Limb (tissue), 2 donors: ENCODE measurements at regions not wholly inside any gene's neighbourhood (a gene's known extent, or its start where the extent isn't known, plus 50 kb on each side); places are given as distances from the start of the nearest gene placed in this dataset.
"Not testable (repeated sequence)": the region's sequence is repeated elsewhere in the genome, so short reads cannot be mapped to it uniquely, and the experiment has no call there.

Source experiments
- DNase-seq, 2 donors: peaks; one replicate each; pipeline ENCODE4 v3.0.0-alpha.2; 2016; ENCODE audit errors: extremely low spot score in 2 of 2

GRCh38 chr13:33411312-33411711 lies 125.8 kb upstream of the STARD13 start:
- no peak for DNase-seq

GRCh38 chr13:33415822-33416221 lies 130.3 kb upstream of the STARD13 start:
- DNase-seq, result no peak

- not testable (repeated sequence) for DNase-seq
Observed at GRCh38 chr13:33418224-33418953, 132.8 kb upstream of the STARD13 start.

GRCh38 chr13:33420117-33420516 lies 134.6 kb upstream of the STARD13 start:
- DNase-seq, result not testable (repeated sequence)

- DNase-seq, result no peak
Observed at GRCh38 chr13:33426131-33426530, 140.6 kb upstream of the STARD13 start.

GRCh38 chr13:33433316-33433715 lies 147.8 kb upstream of the STARD13 start:
- no peak for DNase-seq

- no peak for DNase-seq
Observed at GRCh38 chr13:33434676-33435075, 149.1 kb upstream of the STARD13 start.

GRCh38 chr13:33435207-33435606 lies 149.7 kb upstream of the STARD13 start:
- DNase-seq, result no peak

- DNase-seq, result no peak
Observed at GRCh38 chr13:33438918-33439317, 153.4 kb upstream of the STARD13 start.

- DNase-seq, result no peak
Observed at GRCh38 chr13:33441015-33441414, 155.5 kb upstream of the STARD13 start.

- no peak for DNase-seq
Observed at GRCh38 chr13:33445024-33445423, 159.5 kb upstream of the STARD13 start.

GRCh38 chr13:33445476-33445875 lies 159.9 kb upstream of the STARD13 start:
- no peak for DNase-seq

GRCh38 chr13:33446821-33447725 lies 161.5 kb upstream of the STARD13 start:
- no peak for DNase-seq

- no peak for DNase-seq
Observed at GRCh38 chr13:33448889-33449288, 163.3 kb upstream of the STARD13 start.

- DNase-seq, result no peak
Observed at GRCh38 chr13:33450956-33451709, 165.6 kb upstream of the STARD13 start.

- DNase-seq, result no peak
Observed at GRCh38 chr13:33452873-33453517, 167.4 kb upstream of the STARD13 start.

- no peak for DNase-seq
Observed at GRCh38 chr13:33453936-33454335, 168.4 kb upstream of the STARD13 start.

GRCh38 chr13:33454844-33455705 lies 169.5 kb upstream of the STARD13 start:
- peak in 1 of 2 donors; percentile 61 for DNase-seq

- no peak for DNase-seq
Observed at GRCh38 chr13:33459702-33460101, 174.1 kb upstream of the STARD13 start.

GRCh38 chr13:33462109-33462508 lies 176.6 kb upstream of the STARD13 start:
- no peak for DNase-seq
